SK-N-SH (cell line): ENCODE measurements at regions not wholly inside any gene's neighbourhood (a gene's known extent, or its start where the extent isn't known, plus 50 kb on each side); places are given as distances from the start of the nearest gene placed in this dataset.

Experiments used
- CTCF ChIA-PET: fragments of 300-600, 350-600 bp; formaldehyde crosslinking; extraction: SDS; loops from one replicate; lab custom pipeline; 2021; lab: Yijun Ruan, JAX
- POLR2A ChIA-PET: fragments of 350-600 bp; sonication (Branson Sonifier 250); formaldehyde crosslinking; extraction: SDS; loops from one replicate; lab custom pipeline; 2020; ENCODE audit warnings: antibody characterized with exemption, inconsistent platforms; lab: Yijun Ruan, JAX
- DNase-seq: peaks from one replicate; pipeline ENCODE4 v3.0.0; 2012
- H2AFZ ChIP-seq: fragments of 200-600 bp; sonication (generic); 2 replicates; pipeline ENCODE4 v1.8.1; 2016; ENCODE audit warnings: antibody characterized with exemption, mild to moderate bottlenecking, low read depth
- H3F3A ChIP-seq: fragments of 200-600 bp; sonication (generic); replicated peaks from 2 replicates; pipeline ENCODE3; 2016; ENCODE audit warnings: antibody characterized with exemption, mild to moderate bottlenecking; ENCODE audit not compliant: insufficient read depth
- H3K27ac ChIP-seq, 2 experiments: fragments of 200-500 bp in 1 of 2; fragments of 200-600 bp in 1 of 2; sonication (Bioruptor generic) in 1 of 2; sonication (generic), shearing (Covaris generic) in 1 of 2; 2 replicates each; pipeline versions ENCODE4 v1.5.1 to v1.6.1; 2014 to 2016; ENCODE audit warnings: low read depth in 2 of 2, inconsistent platforms in 1 of 2, low read length in 1 of 2, mild to moderate bottlenecking in 1 of 2, mixed read lengths in 1 of 2
- H3K27me3 ChIP-seq: fragments of 200-600 bp; sonication (generic), shearing (Covaris generic); 2 replicates; pipeline ENCODE4 v1.6.1; 2016; ENCODE audit warnings: mixed run types; ENCODE audit not compliant: insufficient read depth
- H3K36me3 ChIP-seq, 2 experiments: fragments of 200-500 bp in 1 of 2; fragments of 200-600 bp in 1 of 2; sonication (Bioruptor generic) in 1 of 2; sonication (generic) in 1 of 2; replicated peaks in 1 of 2; 2 replicates each; pipeline versions ENCODE3 to v1.5.1; 2014 to 2016; ENCODE audit warnings: low read length in 1 of 2, mild to moderate bottlenecking in 1 of 2; ENCODE audit not compliant: insufficient read depth in 2 of 2, control insufficient read depth in 1 of 2
- H3K4me1 ChIP-seq, 2 experiments: fragments of 200-500 bp in 1 of 2; fragments of 200-600 bp in 1 of 2; sonication (Bioruptor generic) in 1 of 2; sonication (generic), shearing (Covaris generic) in 1 of 2; 2 replicates each; pipeline versions ENCODE4 v1.5.1 to v1.6.1; 2014 to 2016; ENCODE audit warnings: low read depth in 1 of 2, low read length in 1 of 2, mixed run types in 1 of 2; ENCODE audit not compliant: insufficient read depth in 2 of 2, control insufficient read depth in 1 of 2
- H3K4me2 ChIP-seq: fragments of 200-600 bp; sonication (generic), shearing (Covaris generic); 2 replicates; pipeline ENCODE4 v1.6.1; 2017; ENCODE audit warnings: mixed run types
- H3K4me3 ChIP-seq, 2 experiments: fragments of 200-500 bp in 1 of 2; fragments of 200-600 bp in 1 of 2; sonication (Bioruptor generic) in 1 of 2; sonication (generic), shearing (Covaris generic) in 1 of 2; 2 replicates each; pipeline versions ENCODE4 v1.5.1 to v1.8.1; 2014 to 2016; ENCODE audit warnings: low read depth in 2 of 2, inconsistent platforms in 1 of 2, low read length in 1 of 2, mild to moderate bottlenecking in 1 of 2, mixed read lengths in 1 of 2, moderate library complexity in 1 of 2
- H3K79me2 ChIP-seq: fragments of 200-600 bp; sonication (generic); 2 replicates; pipeline ENCODE4 v1.8.1; 2017; ENCODE audit warnings: mild to moderate bottlenecking; ENCODE audit not compliant: insufficient read depth
- H3K9ac ChIP-seq: fragments of 200-600 bp; sonication (generic); 2 replicates; pipeline ENCODE4 v1.6.1; 2017; ENCODE audit warnings: mixed run types
- H3K9me2 ChIP-seq: fragments of 200-600 bp; sonication (generic); 2 replicates; pipeline ENCODE4 v1.6.1; 2017; ENCODE audit warnings: mixed run types
- H3K9me3 ChIP-seq: fragments of 200-600 bp; sonication (generic); 2 replicates; pipeline ENCODE4 v1.6.1; 2017; ENCODE audit warnings: mixed run types, mild to moderate bottlenecking, moderate library complexity
- H4K20me1 ChIP-seq: fragments of 200-600 bp; sonication (generic); 2 replicates; pipeline ENCODE4 v1.6.1; 2017; ENCODE audit warnings: mild to moderate bottlenecking, mixed run types; ENCODE audit not compliant: insufficient read depth
- ELF1 ChIP-seq: IDR thresholded peaks from 2 replicates; pipeline ENCODE4 v1.4.0; 2012
- EP300 ChIP-seq, 2 experiments: IDR thresholded peaks; 2 replicates each; pipeline versions ENCODE4 v1.4.0 to v1.6.1; 2012; ENCODE audit warnings: borderline replicate concordance in 1 of 2, low read depth in 1 of 2, low read length in 1 of 2
- EZH2phosphoT487 ChIP-seq: fragments of 200-600 bp; sonication (generic); IDR thresholded peaks from 2 replicates; pipeline ENCODE4 v1.6.1; 2017; ENCODE audit warnings: low read depth, mixed run types, mild to moderate bottlenecking, antibody characterized with exemption, moderate library complexity, borderline replicate concordance
- FOXJ3 ChIP-seq: sonication (generic); formaldehyde crosslinking; IDR thresholded peaks from 2 replicates; pipeline ENCODE4 v1.5.1; 2020; ENCODE audit warnings: mild to moderate bottlenecking, missing genetic modification reagents
- FOXM1 ChIP-seq: IDR thresholded peaks from 2 replicates; pipeline ENCODE4 v1.4.0; 2012; ENCODE audit warnings: low read depth, mild to moderate bottlenecking
- GATA2 ChIP-seq: sonication (generic); formaldehyde crosslinking; IDR thresholded peaks from 2 replicates; pipeline ENCODE4 v1.5.0; 2020; ENCODE audit warnings: mild to moderate bottlenecking, missing genetic modification reagents
- JUND ChIP-seq: IDR thresholded peaks from 2 replicates; pipeline ENCODE4 v1.4.0; 2012
- MXI1 ChIP-seq: IDR thresholded peaks from 2 replicates; pipeline ENCODE4 v1.6.1; 2012; ENCODE audit warnings: mild to moderate bottlenecking, low read depth, low read length, improper control_type of control experiment
- RCOR1 ChIP-seq: fragments of 150-350 bp; IDR thresholded peaks from 2 replicates; pipeline ENCODE4 v1.6.1; 2017; ENCODE audit warnings: antibody characterized with exemption, low read length
- RFX5 ChIP-seq: IDR thresholded peaks from 2 replicates; pipeline ENCODE4 v1.6.1; 2012; ENCODE audit warnings: mild to moderate bottlenecking, improper control_type of control experiment, low read length
- SIN3A ChIP-seq: IDR thresholded peaks from 2 replicates; pipeline ENCODE4 v1.6.1; 2012; ENCODE audit warnings: low read depth, mild to moderate bottlenecking, low read length, moderate library complexity, borderline replicate concordance
- SMC3 ChIP-seq: IDR thresholded peaks from 2 replicates; pipeline ENCODE4 v1.6.1; 2012; ENCODE audit warnings: low read depth, low read length, improper control_type of control experiment
- TCF12 ChIP-seq: IDR thresholded peaks from 2 replicates; pipeline ENCODE4 v1.4.0; 2012
- YY1 ChIP-seq: IDR thresholded peaks from 2 replicates; pipeline ENCODE4 v1.4.0; 2012; ENCODE audit warnings: low read depth, mild to moderate bottlenecking
- WGBS: methylation state at CpG from one replicate; pipeline ENCODE4 v1.1.6; 2017; ENCODE audit warnings: low lambda C conversion rate; 5-methylcytosine and 5-hydroxymethylcytosine counted together
- TF ChIP-seq, protein P1 (sequence below): fragments of 150-350 bp; IDR thresholded peaks from 2 replicates; pipeline ENCODE4 v1.6.1; 2017; ENCODE audit warnings: antibody characterized with exemption, low read length, low read depth, borderline replicate concordance
- TF ChIP-seq, protein P2 (sequence below): IDR thresholded peaks from 2 replicates; pipeline ENCODE4 v1.4.0; 2012; ENCODE audit warnings: low read depth
- TF ChIP-seq, protein P3 (sequence below): fragments of 200-600 bp; sonication (generic); IDR thresholded peaks from 2 replicates; pipeline ENCODE4 v1.6.1; 2017; ENCODE audit warnings: antibody characterized with exemption, mild to moderate bottlenecking, moderate library complexity
- TF ChIP-seq, protein P4 (sequence below): fragments of 150-350 bp; IDR thresholded peaks from 2 replicates; pipeline ENCODE4 v1.6.1; 2016; ENCODE audit warnings: mild to moderate bottlenecking, low read depth, low read length
- TF ChIP-seq, protein P5 (sequence below): IDR thresholded peaks from 2 replicates; pipeline ENCODE4 v1.4.0; 2012; ENCODE audit warnings: low read depth, borderline replicate concordance

DNA sequence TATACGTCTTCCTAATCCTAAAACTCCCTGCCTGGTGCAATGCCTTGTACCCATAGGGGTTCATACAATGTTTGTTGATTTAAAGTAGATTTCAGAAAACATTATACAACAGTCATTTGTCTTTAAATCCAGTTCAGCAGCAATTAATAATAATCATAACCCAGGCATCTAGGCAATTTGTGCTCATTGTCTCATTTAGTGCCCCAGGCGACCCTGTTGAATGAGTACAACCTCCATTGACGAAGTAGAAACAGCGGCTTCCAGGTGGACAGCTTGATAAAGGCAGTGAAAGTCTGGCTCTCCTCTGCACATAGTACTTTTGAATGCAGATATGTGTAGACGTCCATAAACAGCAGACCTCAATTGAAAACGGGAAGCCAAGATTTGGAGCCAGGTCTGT lies 82.9 kb upstream of the CPM start:
- H3K9ac ChIP-seq = no peak overlapping the region
- no peaks in the 10 kb centered on the region for H3F3A ChIP-seq
- no peak overlapping the region for H3K4me3 ChIP-seq
- H3K9me2 ChIP-seq = no peaks in the 10 kb centered on the region
- DNase-seq = no peak
- POLR2A ChIA-PET = no interaction called here
- H3K9me3 ChIP-seq = no peaks in the 10 kb centered on the region
- H3K4me2 ChIP-seq = no peak overlapping the region
- H3K4me1 ChIP-seq = no peaks in the 10 kb centered on the region
- no peak overlapping the region for H2AFZ ChIP-seq
- 65% methylated on average over 5 of the region's 6 CpGs for WGBS
- no peak overlapping the region for H3K27ac ChIP-seq
- H4K20me1 ChIP-seq = no peaks in the 10 kb centered on the region
- H3K27me3 ChIP-seq = no peaks in the 10 kb centered on the region
- H3K79me2 ChIP-seq = no peaks in the 10 kb centered on the region
- H3K36me3 ChIP-seq = no peaks in the 10 kb centered on the region
- TF ChIP-seq JUND (no peak), EZH2phosphoT487 (no peak), SIN3A (no peak), EP300 (IDR thresholded peaks at IDR 0.05; ENCODE audit: borderline replicate concordance in 1 of 2, low read depth in 1 of 2, low read length in 1 of 2) (no peak), RCOR1 (no peak), GATA2 (CRISPR knock-in tag) (no peak), ELF1 (no peak), MXI1 (no peak), YY1 (no peak), FOXM1 (no peak), FOXJ3 (CRISPR knock-in tag) (no peak), TCF12 (no peak), RFX5 (no peak), SMC3 (no peak)
- TF ChIP-seq, protein P1, sequence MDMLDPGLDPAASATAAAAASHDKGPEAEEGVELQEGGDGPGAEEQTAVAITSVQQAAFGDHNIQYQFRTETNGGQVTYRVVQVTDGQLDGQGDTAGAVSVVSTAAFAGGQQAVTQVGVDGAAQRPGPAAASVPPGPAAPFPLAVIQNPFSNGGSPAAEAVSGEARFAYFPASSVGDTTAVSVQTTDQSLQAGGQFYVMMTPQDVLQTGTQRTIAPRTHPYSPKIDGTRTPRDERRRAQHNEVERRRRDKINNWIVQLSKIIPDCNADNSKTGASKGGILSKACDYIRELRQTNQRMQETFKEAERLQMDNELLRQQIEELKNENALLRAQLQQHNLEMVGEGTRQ = no peak
- TF ChIP-seq, protein P2, sequence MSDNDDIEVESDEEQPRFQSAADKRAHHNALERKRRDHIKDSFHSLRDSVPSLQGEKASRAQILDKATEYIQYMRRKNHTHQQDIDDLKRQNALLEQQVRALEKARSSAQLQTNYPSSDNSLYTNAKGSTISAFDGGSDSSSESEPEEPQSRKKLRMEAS = no peak
- TF ChIP-seq, protein P3, sequence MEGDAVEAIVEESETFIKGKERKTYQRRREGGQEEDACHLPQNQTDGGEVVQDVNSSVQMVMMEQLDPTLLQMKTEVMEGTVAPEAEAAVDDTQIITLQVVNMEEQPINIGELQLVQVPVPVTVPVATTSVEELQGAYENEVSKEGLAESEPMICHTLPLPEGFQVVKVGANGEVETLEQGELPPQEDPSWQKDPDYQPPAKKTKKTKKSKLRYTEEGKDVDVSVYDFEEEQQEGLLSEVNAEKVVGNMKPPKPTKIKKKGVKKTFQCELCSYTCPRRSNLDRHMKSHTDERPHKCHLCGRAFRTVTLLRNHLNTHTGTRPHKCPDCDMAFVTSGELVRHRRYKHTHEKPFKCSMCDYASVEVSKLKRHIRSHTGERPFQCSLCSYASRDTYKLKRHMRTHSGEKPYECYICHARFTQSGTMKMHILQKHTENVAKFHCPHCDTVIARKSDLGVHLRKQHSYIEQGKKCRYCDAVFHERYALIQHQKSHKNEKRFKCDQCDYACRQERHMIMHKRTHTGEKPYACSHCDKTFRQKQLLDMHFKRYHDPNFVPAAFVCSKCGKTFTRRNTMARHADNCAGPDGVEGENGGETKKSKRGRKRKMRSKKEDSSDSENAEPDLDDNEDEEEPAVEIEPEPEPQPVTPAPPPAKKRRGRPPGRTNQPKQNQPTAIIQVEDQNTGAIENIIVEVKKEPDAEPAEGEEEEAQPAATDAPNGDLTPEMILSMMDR = no peak
- TF ChIP-seq, protein P4, sequence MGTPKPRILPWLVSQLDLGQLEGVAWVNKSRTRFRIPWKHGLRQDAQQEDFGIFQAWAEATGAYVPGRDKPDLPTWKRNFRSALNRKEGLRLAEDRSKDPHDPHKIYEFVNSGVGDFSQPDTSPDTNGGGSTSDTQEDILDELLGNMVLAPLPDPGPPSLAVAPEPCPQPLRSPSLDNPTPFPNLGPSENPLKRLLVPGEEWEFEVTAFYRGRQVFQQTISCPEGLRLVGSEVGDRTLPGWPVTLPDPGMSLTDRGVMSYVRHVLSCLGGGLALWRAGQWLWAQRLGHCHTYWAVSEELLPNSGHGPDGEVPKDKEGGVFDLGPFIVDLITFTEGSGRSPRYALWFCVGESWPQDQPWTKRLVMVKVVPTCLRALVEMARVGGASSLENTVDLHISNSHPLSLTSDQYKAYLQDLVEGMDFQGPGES = no peak
- TF ChIP-seq, protein P5, sequence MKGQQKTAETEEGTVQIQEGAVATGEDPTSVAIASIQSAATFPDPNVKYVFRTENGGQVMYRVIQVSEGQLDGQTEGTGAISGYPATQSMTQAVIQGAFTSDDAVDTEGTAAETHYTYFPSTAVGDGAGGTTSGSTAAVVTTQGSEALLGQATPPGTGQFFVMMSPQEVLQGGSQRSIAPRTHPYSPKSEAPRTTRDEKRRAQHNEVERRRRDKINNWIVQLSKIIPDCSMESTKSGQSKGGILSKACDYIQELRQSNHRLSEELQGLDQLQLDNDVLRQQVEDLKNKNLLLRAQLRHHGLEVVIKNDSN = no peak
- CTCF ChIA-PET = interaction anchor here (1.0 kb wide), 1 partner anchor 54 kb away, joined by 4 read pairs; no protein-coding TSS in a partner anchor
